ENCODE measurements at regions not wholly inside any gene's neighbourhood (a gene's known extent, or its start where the extent isn't known, plus 50 kb on each side); places are given as distances from the start of the nearest gene placed in this dataset.

DNA sequence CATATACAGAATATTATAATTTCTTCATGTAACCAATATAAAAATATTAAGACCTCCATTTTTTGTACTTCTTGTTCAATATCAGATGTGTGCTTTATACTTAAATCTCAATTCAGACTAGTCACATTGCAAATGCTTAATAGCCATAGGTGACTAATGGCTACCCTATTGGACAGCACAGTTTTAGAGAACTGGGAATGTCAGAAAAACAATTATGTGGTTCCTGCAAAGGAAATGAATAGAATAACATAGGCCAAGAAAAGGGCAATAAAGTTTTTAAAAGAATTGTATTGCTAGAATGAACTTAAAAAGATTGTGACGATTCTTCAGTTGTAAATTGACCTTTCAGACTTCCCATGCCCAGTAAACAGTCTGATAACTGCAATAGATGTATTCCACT is 843.0 kb downstream of the METTL15 start:
- Histone ChIP-seq H3K79me2 (ENCODE audit: insufficient read depth, low read length) (no peaks in the 10 kb centered on the region), H3K27me3 (ENCODE audit: insufficient read depth, low read length) (no peaks in the 10 kb centered on the region), H2AFZ (ENCODE audit: low read depth, low read length, poor library complexity, severe bottlenecking) (no peak overlapping the region), H3K9me2 (ENCODE audit: insufficient read depth) (peaks cover 7% of the 10 kb centered on the region; the same call in 1 of the 2 replicates), H4K20me1 (ENCODE audit: insufficient read depth) (no peaks in the 10 kb centered on the region; the same call in 1 of the 2 replicates), H3K36me3 (ENCODE audit: control insufficient read depth in 1 of 2, insufficient read depth in 2 of 2, low read length in 2 of 2) (no peaks in the 10 kb centered on the region), H3K27ac (ENCODE audit: low read depth, low read length) (no peak overlapping the region), H3K4me2 (ENCODE audit: low read length) (no peak overlapping the region), H3K4me3 (replicated peaks in 1 of 2; ENCODE audit: low read depth in 1 of 2, low read length in 2 of 2) (no peak overlapping the region), H3K9ac (ENCODE audit: low read length) (no peak overlapping the region), H3K9me3 (ENCODE audit: control insufficient read depth in 1 of 2, insufficient read depth in 1 of 2, low read depth in 1 of 2, low read length in 2 of 2) (no peaks in the 10 kb centered on the region), H3K4me1 (ENCODE audit: control insufficient read depth in 1 of 2, insufficient read depth in 2 of 2, low read length in 2 of 2) (no peaks in the 10 kb centered on the region)
- ChIA-PET CTCF (no interaction called here), POLR2A (no interaction called here), RAD21 (ENCODE audit: low non-redundant PET in 1 of 2, low total read pairs in 2 of 2, uncharacterized antibody in 2 of 2, unreplicated experiment in 2 of 2) (no interaction called here)
- no peak for ATAC-seq
- intact Hi-C loops (cut with micrococcal nuclease) = no loop called here
- no peak for TF ChIP-seq YY1 (IDR thresholded peaks at IDR 0.05; ENCODE audit: extremely low read depth, insufficient replicate concordance, low read depth, low read length)
- no peak for TF ChIP-seq RAD21 (IDR thresholded peaks at IDR 0.05; ENCODE audit: low read depth)
- TF ChIP-seq POLR2A (IDR thresholded peaks at IDR 0.05; ENCODE audit: borderline replicate concordance, extremely low read depth, insufficient read depth, insufficient read length) = no peak
- no peak for TF ChIP-seq SIN3A (IDR thresholded peaks at IDR 0.05; ENCODE audit: low read depth)
- TF ChIP-seq POLR2AphosphoS5 (IDR thresholded peaks at IDR 0.05; ENCODE audit: low read depth, low read length) = no peak
- no peak for TF ChIP-seq ZNF274 (IDR thresholded peaks at IDR 0.05; ENCODE audit: low read depth, low read length)
- no peak for TF ChIP-seq ELF1 (IDR thresholded peaks at IDR 0.05; ENCODE audit: borderline replicate concordance, low read depth)
- TF ChIP-seq EGR1 (IDR thresholded peaks at IDR 0.05; ENCODE audit: low read depth) = no peak
- TF ChIP-seq, protein P1, sequence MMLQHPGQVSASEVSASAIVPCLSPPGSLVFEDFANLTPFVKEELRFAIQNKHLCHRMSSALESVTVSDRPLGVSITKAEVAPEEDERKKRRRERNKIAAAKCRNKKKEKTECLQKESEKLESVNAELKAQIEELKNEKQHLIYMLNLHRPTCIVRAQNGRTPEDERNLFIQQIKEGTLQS (IDR thresholded peaks at IDR 0.05) = no peak
- TF ChIP-seq EZH2 (IDR thresholded peaks at IDR 0.05) = no peak
- TF ChIP-seq SP1 (IDR thresholded peaks at IDR 0.05; ENCODE audit: low read depth) = no peak
- no TSS peak for BruUV-seq (replicated peaks)
- no peak for DNase-seq (ENCODE audit: low read depth, low spot score)

DNA sequence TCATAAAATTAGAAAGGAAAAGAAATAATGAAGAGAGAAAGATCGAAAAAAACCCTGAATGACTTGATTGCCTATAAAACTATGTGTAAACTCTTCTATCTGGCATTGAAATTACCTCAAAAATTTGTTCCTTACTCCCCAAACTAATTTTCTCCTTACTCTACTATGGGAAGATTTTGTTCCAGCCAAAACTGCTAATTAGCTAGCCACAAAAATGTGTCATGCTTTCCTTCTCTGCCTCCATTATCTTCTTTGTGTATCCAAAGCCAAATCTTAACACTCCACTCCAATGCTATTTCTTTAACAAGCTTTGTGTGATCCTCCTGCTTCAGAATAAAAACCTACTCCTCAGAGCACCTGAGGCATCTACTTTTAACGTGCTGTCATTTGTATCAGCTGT is 831.2 kb downstream of the METTL15 start:
- Histone ChIP-seq H3K9ac (ENCODE audit: low read length) (no peak overlapping the region), H3K4me1 (ENCODE audit: control insufficient read depth in 1 of 2, insufficient read depth in 2 of 2, low read length in 2 of 2) (no peaks in the 10 kb centered on the region; a peak in 1 of 4 replicates), H3K9me2 (ENCODE audit: insufficient read depth) (no peaks in the 10 kb centered on the region), H2AFZ (ENCODE audit: low read depth, low read length, poor library complexity, severe bottlenecking) (no peak overlapping the region), H3K36me3 (ENCODE audit: control insufficient read depth in 1 of 2, insufficient read depth in 2 of 2, low read length in 2 of 2) (no peaks in the 10 kb centered on the region), H3K4me3 (replicated peaks in 1 of 2; ENCODE audit: low read depth in 1 of 2, low read length in 2 of 2) (no peak overlapping the region), H4K20me1 (ENCODE audit: insufficient read depth) (no peaks in the 10 kb centered on the region), H3K4me2 (ENCODE audit: low read length) (no peak overlapping the region), H3K9me3 (ENCODE audit: control insufficient read depth in 1 of 2, insufficient read depth in 1 of 2, low read depth in 1 of 2, low read length in 2 of 2) (no peaks in the 10 kb centered on the region), H3K79me2 (ENCODE audit: insufficient read depth, low read length) (no peaks in the 10 kb centered on the region), H3K27ac (ENCODE audit: low read depth, low read length) (no peak overlapping the region), H3K27me3 (ENCODE audit: insufficient read depth, low read length) (no peaks in the 10 kb centered on the region)
- no peak for ATAC-seq
- BruUV-seq (replicated peaks) = no TSS peak
- intact Hi-C loops (cut with micrococcal nuclease) = no loop called here
- ChIA-PET POLR2A (no interaction called here), CTCF (no interaction called here), RAD21 (ENCODE audit: low non-redundant PET in 1 of 2, low total read pairs in 2 of 2, uncharacterized antibody in 2 of 2, unreplicated experiment in 2 of 2) (no interaction called here)
- TF ChIP-seq, protein P2, sequence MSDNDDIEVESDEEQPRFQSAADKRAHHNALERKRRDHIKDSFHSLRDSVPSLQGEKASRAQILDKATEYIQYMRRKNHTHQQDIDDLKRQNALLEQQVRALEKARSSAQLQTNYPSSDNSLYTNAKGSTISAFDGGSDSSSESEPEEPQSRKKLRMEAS (IDR thresholded peaks at IDR 0.05) = no peak
- TF ChIP-seq RAD21 (IDR thresholded peaks at IDR 0.05; ENCODE audit: low read depth) (no peak), SIN3A (IDR thresholded peaks at IDR 0.05; ENCODE audit: low read depth) (no peak), CEBPB (IDR thresholded peaks at IDR 0.05; ENCODE audit: low read depth) (no peak), ZFX (IDR thresholded peaks at IDR 0.05) (no peak), EGR1 (IDR thresholded peaks at IDR 0.05; ENCODE audit: low read depth) (no peak)
- no peak for DNase-seq (ENCODE audit: low read depth, low spot score)
